ENCODE measurements at regions not wholly inside any gene's neighbourhood (a gene's known extent, or its start where the extent isn't known, plus 50 kb on each side); places are given as distances from the start of the nearest gene placed in this dataset.
A peak's percentile ranks its signal among the peaks of the same experiment; 100 is the strongest.

GRCh38 chr17:70767102-70767701, 597.9 kb downstream of the KCNJ2 start:
- Histone ChIP-seq H3K4me3 (ENCODE audit: low read length in 3 of 3) (no peak overlapping the region), H3K4me1 (ENCODE audit: control insufficient read depth in 2 of 3, insufficient read depth in 2 of 3, low read depth in 1 of 3, low read length in 3 of 3) (no peaks in the 10 kb centered on the region), H3K9ac (ENCODE audit: low read length in 3 of 3) (no peak overlapping the region), H3K27me3 (ENCODE audit: control insufficient read depth, insufficient read depth, low read length) (no peaks in the 10 kb centered on the region), H3K27ac (ENCODE audit: low read depth in 2 of 2, low read length in 2 of 2) (no peak overlapping the region), H3K9me3 (ENCODE audit: control insufficient read depth in 2 of 3, insufficient read depth in 1 of 3, low read length in 3 of 3) (no peaks in the 10 kb centered on the region), H3K36me3 (ENCODE audit: control insufficient read depth in 2 of 3, insufficient read depth in 3 of 3, low read length in 3 of 3) (no peaks in the 10 kb centered on the region)
- peak; percentile 58 for TF ChIP-seq CTCF (IDR thresholded peaks at IDR 0.05; ENCODE audit: borderline replicate concordance, extremely low read depth, insufficient read depth)
- peak in 2 of 5 donors; percentile 53 to 60 for DNase-seq
- FAIRE-seq, result no peak
- intact Hi-C loops (cut with DNase I), result no loop called here

- TF ChIP-seq CTCF (IDR thresholded peaks at IDR 0.05; ENCODE audit: borderline replicate concordance, extremely low read depth, insufficient read depth), result no peak
- Histone ChIP-seq H3K9ac (ENCODE audit: low read length in 3 of 3) (no peak overlapping the region), H3K36me3 (ENCODE audit: control insufficient read depth in 2 of 3, insufficient read depth in 3 of 3, low read length in 3 of 3) (no peaks in the 10 kb centered on the region), H3K9me3 (ENCODE audit: control insufficient read depth in 2 of 3, insufficient read depth in 1 of 3, low read length in 3 of 3) (no peaks in the 10 kb centered on the region), H3K27me3 (ENCODE audit: control insufficient read depth, insufficient read depth, low read length) (no peaks in the 10 kb centered on the region), H3K4me3 (ENCODE audit: low read length in 3 of 3) (no peak overlapping the region), H3K27ac (ENCODE audit: low read depth in 2 of 2, low read length in 2 of 2) (no peak overlapping the region), H3K4me1 (ENCODE audit: control insufficient read depth in 2 of 3, insufficient read depth in 2 of 3, low read depth in 1 of 3, low read length in 3 of 3) (no peaks in the 10 kb centered on the region)
- intact Hi-C loops (cut with DNase I), result no loop called here
- DNase-seq (no peak), FAIRE-seq (no peak)
Observed at GRCh38 chr17:70769956-70770355, 600.6 kb downstream of the KCNJ2 start.

GRCh38 chr17:70771804-70772386, 602.6 kb downstream of the KCNJ2 start:
- intact Hi-C loops (cut with DNase I), result no loop called here
- H3K4me1 ChIP-seq (ENCODE audit: control insufficient read depth in 2 of 3, insufficient read depth in 2 of 3, low read depth in 1 of 3, low read length in 3 of 3), result no peaks in the 10 kb centered on the region
- no peaks in the 10 kb centered on the region for H3K9me3 ChIP-seq (ENCODE audit: control insufficient read depth in 2 of 3, insufficient read depth in 1 of 3, low read length in 3 of 3)
- TF ChIP-seq CTCF (IDR thresholded peaks at IDR 0.05; ENCODE audit: borderline replicate concordance, extremely low read depth, insufficient read depth), result no peak
- no peaks in the 10 kb centered on the region for H3K27me3 ChIP-seq (ENCODE audit: control insufficient read depth, insufficient read depth, low read length)
- H3K36me3 ChIP-seq (ENCODE audit: control insufficient read depth in 2 of 3, insufficient read depth in 3 of 3, low read length in 3 of 3), result no peaks in the 10 kb centered on the region
- no peak overlapping the region for H3K27ac ChIP-seq (ENCODE audit: low read depth in 2 of 2, low read length in 2 of 2)
- DNase-seq, result peak in 1 of 5 donors; percentile 7
- FAIRE-seq, result no peak
- H3K9ac ChIP-seq (ENCODE audit: low read length in 3 of 3), result no peak overlapping the region
- H3K4me3 ChIP-seq (ENCODE audit: low read length in 3 of 3), result no peak overlapping the region

Data from kidney (tissue), 13 donors.